ENCODE measurements at regions not wholly inside any gene's neighbourhood (a gene's known extent, or its start where the extent isn't known, plus 50 kb on each side); places are given as distances from the start of the nearest gene placed in this dataset.

GRCh38 chr16:48105976-48106375 lies 49.8 kb downstream of the ABCC12 start:
- H3K27ac Mint-ChIP-seq, result no peak overlapping the region
- ChIA-PET CTCF (no interaction called here), POLR2A (no interaction called here)
- ATAC-seq (no peak), DNase-seq (no peak)
- H3K36me3 Mint-ChIP-seq (ENCODE audit: low read depth), result no peaks in the 10 kb centered on the region
- H3K4me3 Mint-ChIP-seq, result no peak overlapping the region
- H3K4me1 Mint-ChIP-seq (ENCODE audit: low read depth), result no peaks in the 10 kb centered on the region
- no peaks in the 10 kb centered on the region for H3K9me3 Mint-ChIP-seq (ENCODE audit: insufficient read depth)
- H3K27me3 Mint-ChIP-seq (ENCODE audit: low read depth), result no peaks in the 10 kb centered on the region

- DNase-seq, result no peak
Measured at GRCh38 chr16:48105456-48105855, 50.3 kb downstream of the ABCC12 start.

GRCh38 chr16:48103591-48103990 lies 52.2 kb downstream of the ABCC12 start:
- Mint-ChIP-seq H3K4me1 (ENCODE audit: low read depth) (no peaks in the 10 kb centered on the region), H3K9me3 (ENCODE audit: insufficient read depth) (no peaks in the 10 kb centered on the region), H3K27me3 (ENCODE audit: low read depth) (no peaks in the 10 kb centered on the region), H3K27ac (no peak overlapping the region), H3K36me3 (ENCODE audit: low read depth) (no peaks in the 10 kb centered on the region), H3K4me3 (no peak overlapping the region)
- DNase-seq (no peak), ATAC-seq (no peak)
- ChIA-PET CTCF (no interaction called here), POLR2A (no interaction called here)

More at GRCh38 chr16:48105456-48105855, 50.3 kb downstream of the ABCC12 start:
- Mint-ChIP-seq H3K27ac (no peak overlapping the region), H3K36me3 (ENCODE audit: low read depth) (no peaks in the 10 kb centered on the region), H3K27me3 (ENCODE audit: low read depth) (no peaks in the 10 kb centered on the region), H3K9me3 (ENCODE audit: insufficient read depth) (no peaks in the 10 kb centered on the region), H3K4me3 (no peak overlapping the region), H3K4me1 (ENCODE audit: low read depth) (no peaks in the 10 kb centered on the region)
- CTCF ChIA-PET, result no interaction called here
- ATAC-seq, result no peak
- POLR2A ChIA-PET, result no interaction called here

- Mint-ChIP-seq H3K36me3 (ENCODE audit: low read depth) (no peaks in the 10 kb centered on the region), H3K4me3 (no peak overlapping the region), H3K27ac (no peak overlapping the region), H3K27me3 (ENCODE audit: low read depth) (no peaks in the 10 kb centered on the region), H3K4me1 (ENCODE audit: low read depth) (no peaks in the 10 kb centered on the region), H3K9me3 (ENCODE audit: insufficient read depth) (no peaks in the 10 kb centered on the region)
- CTCF ChIA-PET, result no interaction called here
- DNase-seq, result no peak
- POLR2A ChIA-PET, result no interaction called here
- no peak for ATAC-seq
Measured at GRCh38 chr16:48102083-48103008, 53.4 kb downstream of the ABCC12 start.

- H3K36me3 Mint-ChIP-seq (ENCODE audit: low read depth), result no peaks in the 10 kb centered on the region
- no peak for DNase-seq
- no peak for ATAC-seq
- H3K9me3 Mint-ChIP-seq (ENCODE audit: insufficient read depth), result no peaks in the 10 kb centered on the region
- no peak overlapping the region for H3K4me3 Mint-ChIP-seq
- CTCF ChIA-PET, result no interaction called here
- no peak overlapping the region for H3K27ac Mint-ChIP-seq
- H3K27me3 Mint-ChIP-seq (ENCODE audit: low read depth), result no peaks in the 10 kb centered on the region
- H3K4me1 Mint-ChIP-seq (ENCODE audit: low read depth), result no peaks in the 10 kb centered on the region
- POLR2A ChIA-PET, result no interaction called here
Measured at GRCh38 chr16:48101069-48101674, 54.6 kb downstream of the ABCC12 start.

GRCh38 chr16:48099455-48099854 lies 56.3 kb downstream of the ABCC12 start:
- CTCF ChIA-PET, result no interaction called here
- POLR2A ChIA-PET, result no interaction called here
- no peaks in the 10 kb centered on the region for H3K36me3 Mint-ChIP-seq (ENCODE audit: low read depth)
- H3K4me1 Mint-ChIP-seq (ENCODE audit: low read depth), result no peaks in the 10 kb centered on the region
- no peak overlapping the region for H3K4me3 Mint-ChIP-seq
- no peaks in the 10 kb centered on the region for H3K27me3 Mint-ChIP-seq (ENCODE audit: low read depth)
- H3K9me3 Mint-ChIP-seq (ENCODE audit: insufficient read depth), result no peaks in the 10 kb centered on the region
- DNase-seq, result no peak
- no peak overlapping the region for H3K27ac Mint-ChIP-seq
- no peak for ATAC-seq

- Mint-ChIP-seq H3K9me3 (ENCODE audit: insufficient read depth) (no peaks in the 10 kb centered on the region), H3K4me3 (no peak overlapping the region), H3K36me3 (ENCODE audit: low read depth) (no peaks in the 10 kb centered on the region), H3K4me1 (ENCODE audit: low read depth) (no peaks in the 10 kb centered on the region), H3K27ac (no peak overlapping the region), H3K27me3 (ENCODE audit: low read depth) (no peaks in the 10 kb centered on the region)
- DNase-seq (no peak), ATAC-seq (no peak)
- ChIA-PET POLR2A (interaction anchor here (0.6 kb wide), 1 partner anchor 1093 kb away, joined by 3 read pairs; no protein-coding TSS in a partner anchor), CTCF (interaction anchor here (0.7 kb wide), 1 partner anchor 42 kb away, joined by 3 read pairs; no protein-coding TSS in a partner anchor)
Measured at GRCh38 chr16:48098472-48098871, 57.3 kb downstream of the ABCC12 start.

GRCh38 chr16:48091117-48091516 lies 64.7 kb downstream of the ABCC12 start:
- no peak for DNase-seq
- ChIA-PET CTCF (no interaction called here), POLR2A (no interaction called here)
- no peak overlapping the region for H3K4me3 Mint-ChIP-seq
- H3K27me3 Mint-ChIP-seq (ENCODE audit: low read depth), result peaks cover 3% of the 10 kb centered on the region
- no peaks in the 10 kb centered on the region for H3K36me3 Mint-ChIP-seq (ENCODE audit: low read depth)
- H3K9me3 Mint-ChIP-seq (ENCODE audit: insufficient read depth), result no peaks in the 10 kb centered on the region
- no peak for ATAC-seq
- H3K4me1 Mint-ChIP-seq (ENCODE audit: low read depth), result no peaks in the 10 kb centered on the region
- H3K27ac Mint-ChIP-seq, result no peak overlapping the region

- CTCF ChIA-PET, result interaction anchor here (1.2 kb wide), 1 partner anchor 76 kb away, joined by 3 read pairs; no protein-coding TSS in a partner anchor
- peaks cover 3% of the 10 kb centered on the region for H3K27me3 Mint-ChIP-seq (ENCODE audit: low read depth)
- POLR2A ChIA-PET, result no interaction called here
- no peaks in the 10 kb centered on the region for H3K36me3 Mint-ChIP-seq (ENCODE audit: low read depth)
- no peaks in the 10 kb centered on the region for H3K9me3 Mint-ChIP-seq (ENCODE audit: insufficient read depth)
- DNase-seq, result no peak
- no peak for ATAC-seq
- no peak overlapping the region for H3K4me3 Mint-ChIP-seq
- no peaks in the 10 kb centered on the region for H3K4me1 Mint-ChIP-seq (ENCODE audit: low read depth)
- H3K27ac Mint-ChIP-seq, result no peak overlapping the region
Measured at GRCh38 chr16:48089053-48089792, 66.6 kb downstream of the ABCC12 start.

GRCh38 chr16:48087639-48088038 lies 68.2 kb downstream of the ABCC12 start:
- ATAC-seq (no peak), DNase-seq (no peak)
- no peak overlapping the region for H3K4me3 Mint-ChIP-seq
- ChIA-PET CTCF (no interaction called here), POLR2A (interaction anchor here (0.6 kb wide), 1 partner anchor 198 kb away, joined by 3 read pairs; no protein-coding TSS in a partner anchor)
- H3K36me3 Mint-ChIP-seq (ENCODE audit: low read depth), result no peaks in the 10 kb centered on the region
- H3K27me3 Mint-ChIP-seq (ENCODE audit: low read depth), result peaks cover 3% of the 10 kb centered on the region
- no peak overlapping the region for H3K27ac Mint-ChIP-seq
- H3K9me3 Mint-ChIP-seq (ENCODE audit: insufficient read depth), result no peaks in the 10 kb centered on the region
- H3K4me1 Mint-ChIP-seq (ENCODE audit: low read depth), result no peaks in the 10 kb centered on the region

GRCh38 chr16:48086422-48086821 lies 69.4 kb downstream of the ABCC12 start:
- H3K4me1 Mint-ChIP-seq (ENCODE audit: low read depth), result no peaks in the 10 kb centered on the region
- no peak overlapping the region for H3K4me3 Mint-ChIP-seq
- no peaks in the 10 kb centered on the region for H3K9me3 Mint-ChIP-seq (ENCODE audit: insufficient read depth)
- ChIA-PET POLR2A (no interaction called here), CTCF (no interaction called here)
- H3K27ac Mint-ChIP-seq, result no peak overlapping the region
- no peak for ATAC-seq
- DNase-seq, result no peak
- peaks cover 3% of the 10 kb centered on the region for H3K27me3 Mint-ChIP-seq (ENCODE audit: low read depth)
- H3K36me3 Mint-ChIP-seq (ENCODE audit: low read depth), result no peaks in the 10 kb centered on the region

- Mint-ChIP-seq H3K27ac (no peak overlapping the region), H3K27me3 (ENCODE audit: low read depth) (no peaks in the 10 kb centered on the region), H3K9me3 (ENCODE audit: insufficient read depth) (no peaks in the 10 kb centered on the region), H3K4me1 (ENCODE audit: low read depth) (no peaks in the 10 kb centered on the region), H3K36me3 (ENCODE audit: low read depth) (no peaks in the 10 kb centered on the region), H3K4me3 (no peak overlapping the region)
- no peak for DNase-seq
- CTCF ChIA-PET, result no interaction called here
- no peak for ATAC-seq
- POLR2A ChIA-PET, result no interaction called here
Measured at GRCh38 chr16:48085729-48086128, 70.1 kb downstream of the ABCC12 start.
